ENCODE measurements at regions not wholly inside any gene's neighbourhood (a gene's known extent, or its start where the extent isn't known, plus 50 kb on each side); places are given as distances from the start of the nearest gene placed in this dataset.
"Not testable (repeated sequence)": the region's sequence is repeated elsewhere in the genome, so short reads cannot be mapped to it uniquely, and the experiment has no call there.

DNA sequence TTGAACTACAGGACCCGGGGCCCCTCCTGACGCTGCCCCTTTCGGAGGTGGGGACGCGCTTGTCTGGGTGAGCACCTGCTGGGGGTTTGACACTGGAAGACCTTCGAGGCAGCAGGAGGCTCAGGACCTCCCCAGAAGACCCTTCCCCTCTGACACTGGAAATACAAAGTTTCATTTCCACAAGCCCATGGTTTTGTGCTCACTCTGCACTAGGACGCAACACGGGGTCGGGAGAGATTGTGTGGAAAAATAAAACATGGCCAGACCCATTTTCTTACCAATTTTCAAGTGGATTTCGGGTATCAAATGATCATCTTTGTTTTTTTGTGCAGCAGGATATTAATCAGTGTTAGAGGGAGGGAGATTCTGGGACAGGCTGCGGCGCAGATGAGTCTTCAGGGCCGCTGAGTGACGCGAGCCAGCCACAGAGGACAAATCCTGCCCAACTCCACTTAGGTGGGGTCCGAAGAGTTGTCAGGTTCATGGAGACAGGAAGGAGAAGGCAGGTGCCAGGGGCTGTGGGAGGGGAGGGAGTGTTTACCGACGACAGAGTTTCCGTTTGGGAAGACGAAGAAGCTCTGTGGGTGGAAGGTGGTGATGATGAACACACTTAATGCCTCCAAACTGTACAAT, 160.0 kb upstream of the AFDN start:
- ATAC-seq (replicated peaks) (no peak), DNase-seq (no peak)
- Mint-ChIP-seq H3K27ac (no peak overlapping the region), H3K9me3 (peaks cover 5% of the 10 kb centered on the region in 2 donors), H3K4me1 (no peaks in the 10 kb centered on the region), H3K4me3 (no peak overlapping the region), H3K27me3 (peaks cover 10 to 12% of the 10 kb centered on the region in 2 donors), H3K36me3 (no peaks in the 10 kb centered on the region)

DNA sequence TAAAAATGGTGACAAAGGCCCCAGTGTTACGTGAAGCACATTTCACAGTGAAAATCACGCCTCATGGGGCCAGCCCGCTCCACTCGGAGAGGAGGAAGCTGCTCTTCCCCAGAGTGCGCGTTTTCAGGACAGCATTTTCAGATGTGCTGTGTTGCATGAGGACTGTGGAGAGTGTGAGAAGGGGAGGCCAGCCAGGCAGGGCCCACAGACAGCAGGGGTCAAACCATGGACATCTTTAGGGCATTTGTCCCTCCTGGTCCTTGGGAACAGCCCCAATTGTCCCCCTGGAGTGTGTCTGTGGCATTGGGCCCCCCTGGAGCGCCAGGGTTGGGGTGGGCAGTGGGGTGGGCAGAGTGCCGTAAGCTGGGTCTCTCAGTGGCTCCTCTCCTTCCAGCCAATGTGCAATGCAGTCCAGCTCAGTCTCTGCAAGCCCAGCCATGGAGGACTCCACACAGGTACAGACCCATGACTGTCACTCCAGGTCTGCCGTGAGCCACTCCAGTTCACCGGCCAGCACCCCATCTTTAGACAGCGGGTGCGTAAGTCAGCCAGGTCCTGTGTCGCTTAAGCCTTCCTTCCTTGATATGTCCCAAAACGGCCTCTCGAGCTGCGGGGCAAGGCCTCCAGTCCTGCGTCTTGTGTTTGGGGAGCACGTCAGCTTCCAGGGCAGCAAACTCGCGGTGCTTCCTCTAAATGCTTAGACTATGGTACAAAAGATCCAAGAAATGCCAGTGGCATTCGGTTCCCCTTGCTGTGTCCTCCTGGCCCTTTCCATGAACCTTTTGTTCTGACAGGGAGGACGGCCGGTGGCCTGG, 159.3 kb upstream of the AFDN start:
- peaks cover 10 to 12% of the 10 kb centered on the region in 2 donors for H3K27me3 Mint-ChIP-seq
- H3K27ac Mint-ChIP-seq: no peak overlapping the region
- ATAC-seq (replicated peaks): no peak
- H3K4me3 Mint-ChIP-seq: no peak overlapping the region
- H3K4me1 Mint-ChIP-seq: no peaks in the 10 kb centered on the region
- peaks cover 10 to 13% of the 10 kb centered on the region in 2 donors for H3K9me3 Mint-ChIP-seq
- no peak for DNase-seq
- no peaks in the 10 kb centered on the region for H3K36me3 Mint-ChIP-seq

DNA sequence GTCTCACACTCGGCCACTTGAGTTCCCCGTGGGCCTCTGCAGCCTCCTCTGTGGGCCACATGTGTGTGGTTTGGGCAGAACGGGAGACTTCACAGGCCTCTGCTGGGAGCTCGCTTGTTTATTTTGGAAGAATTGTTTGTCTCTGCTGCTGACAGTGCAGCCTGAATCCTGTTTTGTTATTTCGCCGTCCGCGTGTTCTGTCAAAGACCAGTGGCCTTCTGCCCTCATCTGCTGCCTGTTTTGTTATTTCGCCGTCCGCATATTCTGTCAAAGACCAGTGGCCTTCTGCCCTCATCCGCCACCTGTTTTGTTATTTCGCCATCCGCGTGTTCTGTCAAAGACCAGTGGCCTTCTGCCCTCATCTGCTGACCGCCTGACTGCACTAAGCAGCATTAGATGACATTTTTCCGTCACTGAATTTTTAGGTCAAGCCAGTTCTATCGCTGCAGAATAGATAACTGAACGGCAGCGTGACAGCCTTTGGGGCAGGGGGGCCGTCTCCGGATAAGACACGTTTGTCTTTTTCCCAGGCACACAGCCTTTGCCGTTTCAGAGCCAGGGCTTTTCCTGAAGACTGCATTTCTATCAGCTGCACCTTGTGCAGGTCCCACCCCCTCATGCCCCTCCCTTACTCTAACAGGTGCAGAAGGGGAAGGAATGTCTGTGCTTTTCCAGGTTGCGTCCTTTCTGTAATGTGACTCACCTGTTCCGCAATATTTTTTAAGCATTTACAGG, 158.5 kb upstream of the AFDN start:
- peaks cover 10 to 12% of the 10 kb centered on the region in 2 donors for H3K27me3 Mint-ChIP-seq
- H3K27ac Mint-ChIP-seq: no peak overlapping the region
- DNase-seq: no peak
- H3K4me1 Mint-ChIP-seq: no peaks in the 10 kb centered on the region
- no peak for ATAC-seq (replicated peaks)
- H3K36me3 Mint-ChIP-seq: no peaks in the 10 kb centered on the region
- no peak overlapping the region for H3K4me3 Mint-ChIP-seq
- peaks cover 12 to 16% of the 10 kb centered on the region in 2 donors for H3K9me3 Mint-ChIP-seq

DNA sequence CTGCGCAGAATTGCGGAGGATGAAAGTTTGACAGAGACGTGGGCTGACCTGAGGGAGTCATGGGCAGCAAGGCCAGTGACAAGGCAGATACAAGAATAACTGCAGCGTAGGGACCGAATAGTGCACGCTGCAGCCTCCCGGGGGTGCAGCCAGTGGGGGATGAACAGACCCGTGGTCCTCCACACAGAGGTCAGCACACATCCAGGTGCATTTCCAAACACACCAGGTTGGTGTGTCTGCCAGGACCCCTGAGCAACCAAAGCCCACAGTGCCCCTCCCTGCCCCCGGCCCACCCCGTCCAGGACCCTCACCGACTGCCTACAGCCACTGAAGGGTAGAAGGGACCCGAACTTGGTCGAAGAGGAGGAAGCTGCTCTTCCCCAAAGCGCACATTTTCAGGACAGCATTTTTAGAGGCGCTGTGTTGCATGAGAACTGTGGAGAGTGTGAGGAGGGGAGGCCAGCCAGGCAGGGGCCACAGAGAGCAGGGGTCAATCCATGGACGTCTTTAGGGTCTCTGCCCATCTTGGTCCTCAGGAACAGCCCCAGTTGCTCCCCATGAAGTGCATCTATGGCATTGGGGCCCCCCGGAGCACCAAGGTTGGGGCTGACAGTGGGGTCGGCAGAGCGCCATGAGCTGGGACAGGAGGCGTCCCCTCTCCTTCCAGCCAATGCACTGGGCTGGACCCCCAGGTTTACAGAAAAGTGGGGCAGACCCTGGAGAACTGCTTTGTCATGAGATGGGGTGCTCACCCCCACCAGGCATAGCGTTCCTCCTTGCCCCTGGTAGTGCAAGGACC, 157.8 kb upstream of the AFDN start:
- DNase-seq: no peak
- ATAC-seq (replicated peaks): no peak
- Mint-ChIP-seq H3K4me3 (no peak overlapping the region), H3K4me1 (no peaks in the 10 kb centered on the region), H3K9me3 (peaks cover 12 to 16% of the 10 kb centered on the region in 2 donors), H3K36me3 (no peaks in the 10 kb centered on the region), H3K27ac (no peak overlapping the region), H3K27me3 (peaks cover 10 to 12% of the 10 kb centered on the region in 2 donors)

DNA sequence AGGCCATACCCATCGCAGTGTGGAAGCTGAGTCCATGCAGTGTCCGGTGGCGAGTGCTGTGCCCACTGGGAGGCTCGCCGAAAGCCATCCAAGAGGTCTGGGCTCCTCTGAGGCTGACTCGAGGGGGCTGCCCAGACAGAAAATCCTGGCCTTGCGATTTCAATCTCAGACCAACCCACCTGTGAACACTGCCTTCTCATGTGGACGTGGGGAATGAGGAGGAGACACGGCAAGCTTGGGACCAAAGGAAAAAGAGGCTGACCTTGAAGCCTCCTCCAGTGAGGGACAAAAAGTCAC, 157.2 kb upstream of the AFDN start:
- Mint-ChIP-seq H3K27ac (no peak overlapping the region), H3K4me3 (no peak overlapping the region), H3K4me1 (no peaks in the 10 kb centered on the region), H3K27me3 (peaks cover 13 to 15% of the 10 kb centered on the region in 2 donors), H3K9me3 (peaks cover 12 to 16% of the 10 kb centered on the region in 2 donors), H3K36me3 (no peaks in the 10 kb centered on the region)
- no peak for ATAC-seq (replicated peaks)
- no peak for DNase-seq

DNA sequence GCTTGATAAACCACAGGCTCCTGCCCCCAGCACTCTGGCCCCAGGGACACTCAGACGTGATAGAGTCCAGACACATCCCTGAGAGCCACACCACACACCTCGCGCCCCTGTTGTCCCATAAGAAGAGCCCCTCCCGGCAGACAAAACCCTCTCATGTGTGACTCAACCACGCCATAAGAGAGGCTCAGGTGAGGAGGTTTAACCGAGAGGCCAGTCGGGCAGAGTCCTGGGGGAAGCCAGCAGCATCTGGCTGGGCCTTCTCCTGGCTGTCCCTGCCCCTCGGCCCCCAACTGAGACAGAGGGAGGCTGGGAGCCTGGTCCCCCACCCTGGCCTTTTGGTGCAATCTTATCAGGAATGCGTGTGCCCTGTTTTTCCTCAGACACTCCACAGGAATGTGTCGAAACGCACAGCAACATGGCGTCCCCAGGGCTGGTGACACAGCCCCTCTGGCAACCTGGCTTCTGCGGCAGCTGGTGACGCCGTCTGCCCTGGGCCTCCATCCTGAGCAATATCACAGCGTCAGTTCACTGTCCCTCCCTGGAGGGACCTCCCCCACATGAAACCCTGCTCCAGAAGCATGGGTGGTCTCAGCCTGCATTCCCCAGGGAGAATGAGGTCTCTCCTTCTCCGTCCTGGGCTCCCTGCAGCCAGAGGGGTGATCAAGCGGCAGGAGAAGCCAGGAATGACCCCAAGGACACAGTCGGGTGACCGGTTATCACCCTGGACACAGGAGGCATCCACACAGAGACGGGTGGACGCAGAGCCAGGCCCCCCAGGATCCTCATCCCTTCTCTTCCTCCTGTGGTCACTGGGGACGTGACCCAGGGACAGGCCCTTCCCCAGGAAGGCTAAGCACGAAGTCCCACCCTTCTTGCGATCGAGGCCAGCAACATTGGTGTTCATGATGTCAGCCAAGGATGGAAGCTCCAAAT, 156.6 kb upstream of the AFDN start:
- Mint-ChIP-seq H3K4me1 (no peaks in the 10 kb centered on the region), H3K4me3 (no peak overlapping the region), H3K27me3 (peaks cover 16 to 20% of the 10 kb centered on the region in 2 donors), H3K27ac (no peak overlapping the region), H3K9me3 (peaks cover 12 to 16% of the 10 kb centered on the region in 2 donors), H3K36me3 (no peaks in the 10 kb centered on the region)
- ATAC-seq (replicated peaks) (no peak), DNase-seq (no peak)

DNA sequence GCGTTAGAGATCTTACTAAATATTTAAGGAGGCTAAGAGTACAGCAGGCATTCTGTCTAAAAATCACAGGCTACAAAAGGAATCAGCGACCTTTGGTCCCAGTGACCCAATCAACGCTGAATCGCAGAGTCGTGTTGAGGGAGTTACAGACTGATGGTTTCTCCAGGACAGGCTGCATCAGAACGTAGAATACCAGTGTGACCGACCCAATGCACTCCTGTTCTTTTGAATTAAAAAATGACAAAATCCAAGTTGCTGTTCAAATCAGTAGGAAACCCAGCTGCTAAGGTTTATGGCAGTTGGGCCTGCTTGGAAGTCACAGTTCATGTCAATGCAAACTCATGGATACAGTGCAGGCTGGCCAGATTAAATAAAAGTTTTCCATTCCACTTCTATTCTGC, 155.8 kb upstream of the AFDN start:
- Mint-ChIP-seq H3K9me3 (peaks cover 12 to 16% of the 10 kb centered on the region in 2 donors), H3K4me1 (no peaks in the 10 kb centered on the region), H3K36me3 (no peaks in the 10 kb centered on the region), H3K27ac (no peak overlapping the region), H3K4me3 (no peak overlapping the region), H3K27me3 (peaks cover 23 to 25% of the 10 kb centered on the region in 2 donors)
- ATAC-seq (replicated peaks) (no peak), DNase-seq (no peak)

DNA sequence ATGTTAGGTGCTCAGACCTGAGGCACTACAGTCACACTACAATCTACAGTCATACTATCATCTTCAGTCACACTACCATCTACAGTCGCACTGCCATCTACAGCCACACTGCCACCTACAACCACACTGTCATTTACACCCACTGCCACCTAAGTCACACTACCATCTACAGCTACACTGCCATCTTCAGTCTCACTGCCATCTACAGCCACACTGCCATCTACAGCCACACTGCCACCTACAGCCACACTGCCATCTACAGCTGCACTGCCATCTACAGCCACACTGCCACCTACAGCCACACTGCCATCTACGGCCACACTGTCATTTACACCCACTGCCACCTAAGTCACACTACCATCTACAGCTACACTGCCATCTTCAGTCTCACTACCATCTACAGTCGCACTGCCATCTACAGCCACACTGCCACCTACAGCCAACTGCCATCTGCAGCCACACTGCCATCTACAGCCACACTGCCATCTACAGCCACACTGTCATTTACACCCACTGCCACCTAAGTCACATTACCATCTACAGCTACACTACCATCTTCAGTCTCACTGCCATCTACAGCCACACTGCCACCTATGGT, 155.2 kb upstream of the AFDN start:
- not testable (repeated sequence) for H3K27ac Mint-ChIP-seq, H3K4me1 Mint-ChIP-seq

DNA sequence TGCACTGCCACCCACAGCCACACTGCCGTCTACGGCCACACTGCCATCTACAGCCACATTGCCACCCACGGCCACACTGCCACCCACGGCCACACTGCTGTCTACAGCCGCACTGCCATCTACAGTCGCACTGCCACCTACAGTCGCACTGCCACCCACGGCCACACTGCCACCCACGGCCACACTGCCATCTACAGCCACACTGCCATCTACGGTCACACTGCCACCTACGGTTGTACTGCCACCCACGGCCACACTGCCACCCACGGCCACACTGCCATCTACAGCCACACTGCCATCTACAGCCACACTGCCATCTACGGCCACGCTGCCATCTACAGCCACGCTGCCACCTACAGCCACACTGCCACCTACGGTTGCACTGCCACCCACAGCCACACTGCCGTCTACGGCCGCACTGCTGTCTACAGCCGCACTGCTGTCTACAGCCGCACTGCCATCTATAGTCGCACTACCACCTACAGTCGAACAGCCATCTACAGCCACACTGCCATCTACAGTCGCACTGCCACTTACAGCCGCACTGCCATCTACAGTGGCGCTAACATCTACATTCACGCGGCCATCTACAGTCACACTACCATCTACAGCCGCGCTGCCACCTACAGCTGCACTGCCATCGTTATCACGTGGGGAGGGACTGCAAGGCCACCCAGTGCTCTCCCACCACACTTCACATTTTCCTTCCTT, 154.6 kb upstream of the AFDN start:
- H3K36me3 Mint-ChIP-seq: no peaks in the 10 kb centered on the region
- H3K4me1 Mint-ChIP-seq: no peaks in the 10 kb centered on the region
- DNase-seq: no peak
- peaks cover 27 to 28% of the 10 kb centered on the region in 2 donors for H3K27me3 Mint-ChIP-seq
- H3K4me3 Mint-ChIP-seq: no peak overlapping the region
- ATAC-seq (replicated peaks): no peak
- H3K9me3 Mint-ChIP-seq: peaks cover 12 to 16% of the 10 kb centered on the region in 2 donors
- no peak overlapping the region for H3K27ac Mint-ChIP-seq

More for the DNA sequence above, 155.2 kb upstream of the AFDN start:
- H3K4me3 Mint-ChIP-seq; H3K36me3 Mint-ChIP-seq; DNase-seq; ATAC-seq (replicated peaks): not testable (repeated sequence)
- Mint-ChIP-seq H3K27me3 (peaks cover 27 to 29% of the 10 kb centered on the region in 2 donors), H3K9me3 (peaks cover 12 to 16% of the 10 kb centered on the region in 2 donors)

DNA sequence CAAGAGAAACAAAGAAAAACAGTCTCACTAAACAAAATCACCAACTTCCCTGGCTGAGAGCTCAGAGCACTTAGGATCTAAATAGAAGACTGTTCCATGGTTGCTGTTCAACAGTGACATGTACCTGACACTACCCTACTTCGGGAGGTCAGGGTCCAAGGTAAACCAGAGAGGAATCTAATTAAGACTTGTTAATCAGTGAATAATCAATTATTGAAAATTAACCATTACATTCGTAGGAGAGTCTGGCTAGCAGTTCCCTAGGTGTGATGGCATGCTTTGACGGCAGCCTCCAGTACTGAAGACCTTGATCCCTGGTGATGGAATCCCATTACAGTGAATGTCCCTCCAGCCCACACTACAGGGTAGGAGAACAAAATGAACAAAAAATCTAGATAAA, 154.0 kb upstream of the AFDN start:
- no peaks in the 10 kb centered on the region for H3K4me1 Mint-ChIP-seq
- ATAC-seq (replicated peaks) (no peak), DNase-seq (no peak)
- no peak overlapping the region for H3K27ac Mint-ChIP-seq
- H3K9me3 Mint-ChIP-seq: peaks cover 12 to 16% of the 10 kb centered on the region in 2 donors
- peaks cover 32 to 33% of the 10 kb centered on the region in 2 donors for H3K27me3 Mint-ChIP-seq
- H3K36me3 Mint-ChIP-seq: no peaks in the 10 kb centered on the region
- H3K4me3 Mint-ChIP-seq: no peak overlapping the region

DNA sequence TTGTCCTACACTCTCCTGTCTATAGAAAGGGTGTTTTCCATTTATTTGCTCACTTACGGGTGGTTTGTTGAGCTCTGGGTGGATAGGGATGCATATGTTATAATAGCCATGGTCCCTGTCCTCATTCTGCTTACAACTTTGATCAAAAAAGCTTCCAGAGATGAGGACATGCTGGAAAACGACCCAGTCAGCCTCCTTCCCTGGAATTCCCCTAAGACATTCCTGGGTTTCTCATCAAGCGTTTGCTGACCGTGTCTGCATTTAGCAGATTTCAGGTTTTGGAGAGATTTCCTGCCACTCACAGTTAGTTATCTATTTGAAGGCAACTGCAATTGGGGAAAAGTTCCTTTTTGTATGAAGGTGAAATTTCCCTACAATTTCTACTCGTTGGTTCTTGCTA, 152.8 kb upstream of the AFDN start:
- no peak overlapping the region for H3K27ac Mint-ChIP-seq
- no peak for ATAC-seq (replicated peaks)

DNA sequence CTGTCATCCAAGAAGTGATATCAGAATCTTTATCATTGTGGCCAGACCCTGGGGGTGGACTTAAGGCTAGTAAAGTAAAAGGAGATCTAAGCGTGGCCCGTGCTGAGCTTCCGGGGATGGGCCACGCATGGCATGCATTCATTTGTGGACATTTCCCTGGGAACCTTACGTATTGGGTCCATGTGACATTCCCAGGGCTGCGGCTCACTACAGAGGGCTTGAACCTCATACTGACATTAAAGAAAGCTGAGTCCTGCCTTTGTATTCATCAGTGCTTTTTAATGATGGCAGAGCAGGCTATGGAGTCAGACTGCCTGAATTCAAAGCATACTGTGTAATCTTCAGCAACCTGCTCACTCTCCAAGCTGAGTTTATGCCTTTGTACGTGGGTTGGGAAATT, 152.2 kb upstream of the AFDN start:
- H3K27me3 Mint-ChIP-seq: peaks cover 44 to 51% of the 10 kb centered on the region in 2 donors
- no peak overlapping the region for H3K27ac Mint-ChIP-seq
- H3K36me3 Mint-ChIP-seq: no peaks in the 10 kb centered on the region
- no peak overlapping the region for H3K4me3 Mint-ChIP-seq
- peaks cover 12 to 16% of the 10 kb centered on the region in 2 donors for H3K9me3 Mint-ChIP-seq
- ATAC-seq (replicated peaks) (no peak), DNase-seq (no peak)
- peaks cover 4 to 7% of the 10 kb centered on the region in 2 donors for H3K4me1 Mint-ChIP-seq

More for the DNA sequence above, 152.8 kb upstream of the AFDN start:
- Mint-ChIP-seq H3K36me3 (no peaks in the 10 kb centered on the region), H3K4me1 (peaks cover 4 to 5% of the 10 kb centered on the region in 2 donors), H3K9me3 (peaks cover 12 to 16% of the 10 kb centered on the region in 2 donors), H3K27me3 (peaks cover 40 to 45% of the 10 kb centered on the region in 2 donors), H3K4me3 (no peak overlapping the region)
- DNase-seq: no peak

All from stimulated activated naive B cell treated with anti-CD40 and anti-IgM and Interleukin-4, amounts not matched to agents 10 μg/mL and 1 μg/mL and 100 μg/mL, for 72 hours (primary cell).